HG03280 (cell line): ENCODE measurements at regions not wholly inside any gene's neighbourhood (a gene's known extent, or its start where the extent isn't known, plus 50 kb on each side); places are given as distances from the start of the nearest gene placed in this dataset.
A peak's percentile ranks its signal among the peaks of the same experiment; 100 is the strongest.

Experiments used
- ATAC-seq: cut with Tn5 transposase; IDR thresholded peaks from one replicate; pipeline ENCODE4 v1.9.1; 2021; ENCODE audit warnings: mild to moderate bottlenecking, moderate library complexity; ENCODE audit not compliant: unreplicated experiment

DNA sequence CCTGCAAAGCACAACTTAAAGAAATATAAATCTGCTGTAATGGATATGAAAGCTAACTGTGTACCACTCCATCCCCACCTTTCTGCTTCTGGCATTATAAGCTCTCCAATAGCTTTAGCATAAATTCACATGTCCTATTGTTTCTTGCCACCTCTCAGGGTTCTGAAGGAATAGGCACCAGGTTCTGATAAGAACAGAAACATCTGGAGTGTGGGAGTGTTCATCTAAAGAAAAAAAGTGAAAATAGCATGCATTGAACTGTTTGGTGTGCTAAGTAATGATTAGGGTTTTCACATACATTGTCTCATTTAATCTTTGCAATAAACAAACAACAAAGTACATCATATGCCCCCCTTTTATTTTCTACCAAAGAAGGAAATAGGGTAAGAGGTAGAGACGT lies 72.3 kb downstream of the FAM76B start:
- ATAC-seq: no peak

DNA sequence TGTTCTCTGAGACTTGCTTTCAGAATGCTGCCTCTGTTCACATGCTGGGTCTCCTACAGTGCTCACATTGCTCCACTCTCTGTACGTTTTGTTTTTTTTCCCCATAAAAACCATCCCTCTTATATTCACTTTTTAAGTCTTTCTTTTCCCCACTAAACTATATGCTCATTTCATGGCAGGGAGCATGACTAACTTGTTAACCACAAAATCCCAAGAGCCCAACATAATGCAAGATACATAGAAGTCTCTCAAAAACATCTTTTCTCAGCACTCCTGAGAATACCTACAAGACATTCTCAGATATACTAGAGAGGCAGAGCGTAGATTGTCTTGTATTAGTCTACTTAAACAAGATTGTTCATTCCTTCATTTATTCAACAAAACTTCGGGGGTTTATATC lies 73.3 kb downstream of the FAM76B start:
- ATAC-seq: no peak

DNA sequence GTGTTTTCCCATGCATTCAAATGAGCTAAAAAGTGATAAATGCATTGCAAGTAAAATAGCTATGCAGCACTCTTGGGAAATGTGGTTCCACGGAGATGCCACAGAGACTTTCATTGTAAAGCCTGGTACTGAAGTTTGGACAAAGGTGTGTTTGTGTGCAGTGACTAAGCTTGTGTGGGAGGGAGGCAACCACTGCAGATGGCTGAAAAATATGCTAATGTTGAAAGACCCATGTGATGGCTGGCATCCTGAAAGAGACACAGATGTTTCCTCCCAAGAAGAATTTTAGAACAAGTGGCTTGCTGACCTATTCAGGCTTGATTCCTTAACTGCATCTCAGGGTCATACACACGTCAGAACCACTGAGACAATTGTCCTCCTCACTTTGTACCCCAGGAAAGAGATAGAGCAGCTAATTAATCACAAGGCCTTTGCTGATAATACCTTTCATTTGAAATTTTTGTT lies 73.8 kb downstream of the FAM76B start:
- ATAC-seq: peak; percentile 77

DNA sequence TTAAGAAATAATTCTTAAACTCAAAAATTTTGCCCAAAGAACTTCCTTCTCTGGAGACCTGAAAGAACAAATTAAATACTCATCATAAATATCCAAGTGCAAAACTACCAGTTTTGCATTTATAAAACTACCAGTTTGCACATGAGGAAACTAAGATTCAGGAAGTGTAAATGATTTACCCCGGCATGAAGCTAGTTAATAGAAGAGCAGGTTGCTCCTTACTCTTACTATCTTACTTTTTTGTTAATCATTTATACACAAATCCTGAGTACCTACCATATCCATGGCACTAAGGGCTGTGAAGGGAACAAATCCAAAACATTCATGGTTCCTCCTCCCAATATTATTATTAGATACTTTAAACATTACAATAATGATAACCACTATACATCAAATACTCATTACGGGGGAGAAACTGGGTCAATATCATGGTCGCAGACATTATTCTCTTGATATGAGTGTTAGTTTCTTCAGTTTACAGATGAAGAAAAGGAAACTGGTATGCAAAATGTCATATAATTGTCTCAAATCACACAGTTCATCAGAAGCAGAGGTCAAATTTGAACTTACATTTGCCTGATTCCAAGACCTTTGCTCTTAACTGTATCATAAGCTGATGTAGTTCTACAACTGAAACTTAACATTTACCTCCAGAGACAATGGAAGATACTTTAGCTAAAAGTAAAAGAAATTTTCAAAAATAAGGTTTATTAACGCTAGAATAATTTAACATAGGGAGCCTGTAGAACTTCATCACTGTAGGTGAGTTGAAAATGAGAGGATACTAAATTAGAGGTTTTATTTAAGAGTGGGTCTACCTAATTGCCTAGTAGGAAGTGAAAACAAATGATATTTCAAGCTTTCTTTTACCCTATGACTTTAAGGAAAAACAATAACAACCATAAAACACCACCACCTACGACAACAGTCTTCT lies 74.5 kb downstream of the FAM76B start:
- ATAC-seq: no peak

DNA sequence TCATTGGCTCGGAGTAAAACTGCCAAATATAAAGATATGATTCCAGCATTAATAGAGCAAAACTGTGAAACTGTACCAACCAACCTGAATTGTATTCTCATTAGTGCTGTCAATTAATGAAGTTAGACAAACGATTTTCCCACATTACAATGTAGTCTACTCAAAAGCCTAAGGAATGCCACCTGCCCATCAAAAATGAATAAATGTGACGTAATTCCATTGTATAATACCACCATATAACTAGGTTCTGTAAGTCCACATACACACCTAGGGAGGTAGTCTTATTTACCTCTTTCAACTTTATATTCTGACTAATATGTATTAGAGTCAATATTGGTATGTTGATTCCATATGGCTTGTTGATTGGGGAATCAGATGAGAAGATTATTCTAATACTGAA lies 76.2 kb downstream of the FAM76B start:
- no peak for ATAC-seq

DNA sequence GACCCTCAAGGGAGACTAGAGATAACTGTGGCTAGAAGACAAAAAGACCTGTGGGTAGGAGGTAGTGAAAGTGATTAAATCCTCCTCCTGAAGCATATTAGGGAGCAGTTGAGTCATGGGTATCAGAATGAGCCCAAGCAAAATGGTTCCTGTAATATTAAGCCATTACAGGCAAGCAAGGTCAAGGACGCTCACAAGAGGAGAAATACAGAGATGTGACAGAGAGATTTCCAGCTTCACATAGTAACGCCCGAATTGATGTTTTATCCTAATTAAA lies 77.7 kb downstream of the FAM76B start:
- ATAC-seq: peak; percentile 7

DNA sequence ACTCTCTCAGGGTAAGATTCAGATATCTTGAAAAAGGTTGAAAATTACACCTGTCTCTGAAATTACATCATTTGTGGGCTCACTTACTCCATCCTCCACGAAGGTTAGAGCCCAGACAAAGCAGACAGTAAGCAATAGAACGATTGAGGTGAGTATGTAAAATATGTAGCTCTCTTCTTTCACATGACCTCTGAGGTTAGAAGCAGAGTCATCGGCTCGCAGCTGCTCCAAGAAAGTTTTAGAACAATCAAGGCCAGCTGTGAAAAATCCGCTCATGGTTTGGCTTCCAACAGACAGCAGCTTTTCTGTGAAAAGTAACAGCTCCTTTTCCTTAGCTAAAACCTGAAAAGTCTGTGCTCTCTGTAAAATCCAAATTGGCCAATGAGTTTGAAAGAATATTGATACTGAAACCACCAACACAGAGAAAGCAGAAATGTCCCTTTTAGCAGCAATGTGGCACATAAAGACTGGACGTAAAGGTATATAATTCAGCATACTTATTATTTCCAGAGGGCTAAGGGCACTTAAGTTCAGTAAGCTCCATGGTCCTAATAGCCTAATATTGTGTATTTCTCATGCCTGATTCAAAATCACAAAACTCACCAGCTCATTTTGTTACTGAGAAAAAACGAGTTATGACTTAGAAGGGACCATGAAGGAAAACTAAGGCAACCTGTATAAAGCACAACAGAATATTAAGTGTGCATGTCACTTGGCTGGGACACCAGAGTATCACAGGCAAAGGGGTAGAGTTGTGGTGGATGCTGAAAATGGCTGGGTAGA lies 78.2 kb downstream of the FAM76B start:
- ATAC-seq: peak; percentile 52

DNA sequence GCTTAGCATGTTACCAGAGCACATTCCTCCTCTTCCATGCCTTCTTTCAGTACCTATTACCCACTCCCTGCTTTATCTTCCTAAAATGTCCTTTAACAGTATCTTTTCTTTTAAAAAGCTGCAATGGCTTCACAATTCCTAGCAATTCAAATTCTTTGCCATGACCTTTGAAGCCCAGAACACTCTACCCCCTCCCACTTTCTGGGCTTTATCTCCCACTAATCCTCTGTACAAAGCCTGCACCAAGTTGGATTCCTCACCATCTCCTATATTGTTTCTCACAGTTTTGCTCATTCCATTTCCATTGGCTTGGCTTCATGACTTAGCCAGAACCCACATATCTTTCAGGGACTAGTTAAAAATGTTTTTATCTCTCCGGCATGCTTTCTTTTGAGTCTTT lies 80.9 kb downstream of the FAM76B start:
- ATAC-seq: no peak

DNA sequence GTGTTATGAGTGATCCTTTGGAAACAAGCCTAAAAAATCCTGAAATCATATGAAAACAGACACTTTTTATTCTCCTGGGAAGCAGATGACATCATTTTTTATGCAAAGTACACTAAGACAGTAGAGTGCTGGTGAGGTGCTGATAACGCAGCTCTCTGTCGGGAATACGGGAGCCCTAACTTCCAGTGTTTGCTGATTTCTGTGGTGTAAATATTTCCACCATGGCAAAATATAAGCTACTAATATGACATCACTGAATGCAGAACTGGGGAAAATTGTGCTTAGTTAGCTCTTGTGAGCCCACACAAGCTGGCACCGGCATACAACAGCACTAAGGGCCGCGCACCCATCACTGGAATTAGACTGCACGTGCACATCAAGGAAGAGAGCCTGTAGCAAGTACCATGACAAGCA lies 82.6 kb downstream of the FAM76B start:
- ATAC-seq: no peak

DNA sequence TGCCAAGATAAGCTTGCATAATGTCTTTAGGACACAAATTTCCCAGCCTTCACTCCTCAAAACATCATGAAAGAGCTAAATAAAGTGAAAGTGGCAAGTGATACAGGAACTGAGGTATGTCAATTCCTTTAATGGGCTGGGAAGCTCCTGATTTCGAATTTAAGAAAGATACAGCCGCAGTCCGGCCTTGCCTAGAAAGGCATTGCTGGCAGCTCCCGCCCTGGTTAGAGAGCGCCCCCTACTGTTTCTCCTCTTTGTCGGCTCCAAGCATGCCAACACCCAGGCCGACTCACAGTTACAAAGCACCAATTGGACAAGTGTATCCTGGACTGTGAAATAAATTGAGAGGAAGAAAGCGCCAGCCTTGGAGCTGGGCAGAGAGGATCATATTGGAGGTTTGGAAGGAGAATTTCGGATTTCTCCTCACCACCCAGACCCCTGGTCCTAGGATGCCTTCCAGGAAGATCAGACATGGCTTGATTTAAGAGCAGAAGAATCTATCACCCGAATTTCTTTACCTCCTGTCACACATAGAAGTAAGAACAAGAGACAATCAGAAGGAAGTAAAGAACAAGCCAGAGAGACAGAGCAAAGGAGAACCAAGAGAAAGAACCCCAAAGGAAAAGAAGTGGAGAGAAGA lies 84.0 kb downstream of the FAM76B start:
- peak; percentile 74 for ATAC-seq

DNA sequence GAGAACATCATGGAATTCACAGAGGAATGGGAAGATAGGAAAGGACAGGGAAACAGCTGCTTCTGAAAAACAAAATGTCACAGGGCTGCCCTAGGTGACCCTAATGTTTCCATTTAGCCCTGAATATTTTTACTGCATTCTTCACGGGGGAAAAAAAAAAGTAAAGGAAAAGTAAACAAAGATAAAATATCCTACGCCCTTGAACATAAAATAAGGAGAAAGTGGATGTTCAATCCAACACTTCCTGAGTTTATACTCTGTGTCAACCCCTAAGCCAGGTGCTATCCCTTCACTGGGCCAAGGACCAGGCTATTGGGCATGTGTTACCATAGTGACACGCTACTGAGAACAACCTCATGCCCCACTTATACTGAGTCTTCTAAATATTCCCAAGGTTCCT lies 84.7 kb downstream of the FAM76B start:
- ATAC-seq: no peak

DNA sequence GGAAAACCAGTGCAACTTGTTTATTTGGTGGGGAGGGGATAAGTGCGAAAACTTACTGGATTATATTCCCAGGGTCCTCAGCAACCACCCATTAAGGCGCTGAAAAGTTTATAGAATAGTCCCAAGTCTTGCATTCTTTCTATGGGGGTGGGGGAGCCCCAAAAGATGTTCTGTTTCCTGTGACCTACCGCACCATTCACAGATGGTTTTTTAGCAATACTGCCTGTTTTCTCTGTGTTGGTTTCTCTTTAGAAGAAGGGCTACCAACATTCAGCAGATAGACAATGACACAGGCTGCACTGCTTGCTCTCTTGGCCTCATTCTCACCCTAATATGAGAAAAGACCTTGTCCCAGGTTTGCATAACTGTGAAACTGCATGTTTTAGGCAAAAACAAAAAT lies 86.5 kb downstream of the FAM76B start:
- ATAC-seq: peak; percentile 54

DNA sequence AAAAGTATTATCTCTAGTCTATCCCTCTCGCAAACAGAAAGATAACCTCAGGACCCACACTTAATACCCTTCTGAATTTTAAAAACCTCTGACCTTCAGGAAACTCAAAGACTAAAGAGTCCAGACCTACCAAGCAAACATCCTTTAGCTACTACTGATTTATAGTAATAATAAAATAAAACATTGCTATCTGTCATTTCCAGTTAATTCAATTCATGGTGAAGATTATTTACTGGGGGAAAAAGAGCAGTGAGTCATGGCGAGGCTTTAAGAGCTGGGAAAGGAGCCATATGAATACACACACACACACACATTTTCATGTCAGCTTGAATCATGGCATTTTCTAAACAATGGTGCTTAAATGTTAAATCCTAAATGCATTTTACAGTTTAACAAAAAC lies 87.1 kb downstream of the FAM76B start:
- ATAC-seq: no peak

DNA sequence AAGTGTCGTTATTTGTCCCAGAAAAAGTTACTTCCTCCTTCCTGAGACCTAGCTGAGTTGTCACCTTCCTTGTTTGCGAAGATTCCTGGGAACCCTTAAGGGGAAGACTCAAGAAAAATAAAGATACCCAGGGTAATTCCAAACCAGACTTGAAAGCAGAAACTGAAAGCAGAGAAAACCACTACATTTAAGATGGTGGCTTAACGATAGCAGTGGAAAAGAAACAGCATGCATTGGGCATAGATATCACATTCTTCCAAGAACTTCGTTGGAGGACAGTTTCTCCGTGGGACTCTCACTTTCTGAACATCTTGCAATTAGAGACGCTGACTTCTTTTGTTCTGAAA lies 89.1 kb downstream of the FAM76B start:
- ATAC-seq: peak; percentile 39

DNA sequence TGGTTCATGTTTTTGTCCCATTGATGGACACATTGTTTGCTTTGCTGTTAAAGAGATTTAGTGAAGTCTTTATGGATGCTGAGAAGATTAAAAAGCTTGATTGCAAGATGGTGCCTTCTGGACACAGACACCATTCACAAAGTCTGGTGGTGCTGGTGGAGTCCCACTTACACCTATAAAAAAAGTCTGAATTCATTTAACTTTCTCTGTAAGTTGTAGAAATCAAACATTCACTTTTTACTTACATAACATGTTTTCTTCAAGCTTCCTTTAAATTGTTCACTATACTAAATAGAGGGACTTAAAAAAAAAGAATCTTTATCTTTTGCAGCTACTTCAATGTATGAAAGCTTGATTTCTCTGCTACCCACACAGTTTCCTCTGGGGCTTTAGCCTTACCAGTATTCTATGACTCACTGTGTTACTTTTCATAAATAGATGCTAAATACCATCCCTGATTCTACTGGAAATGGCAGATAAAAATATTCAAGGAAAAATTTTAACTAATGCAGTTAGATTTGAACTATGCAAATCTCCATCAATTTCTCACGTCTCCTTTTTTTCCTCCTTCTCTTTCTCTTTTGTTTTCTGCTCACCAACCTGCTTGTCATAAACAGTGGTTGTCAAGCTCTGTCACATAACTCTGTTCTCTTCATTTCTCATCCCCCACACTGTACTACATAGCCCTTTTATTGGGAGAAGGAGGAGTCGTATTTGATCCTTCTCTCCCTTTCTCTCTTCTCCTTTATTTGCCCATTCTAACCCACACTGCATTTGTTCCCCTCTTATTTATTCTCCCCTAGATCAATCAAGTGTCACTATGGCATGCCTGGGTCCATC lies 89.7 kb downstream of the FAM76B start:
- peak; percentile 53 for ATAC-seq

DNA sequence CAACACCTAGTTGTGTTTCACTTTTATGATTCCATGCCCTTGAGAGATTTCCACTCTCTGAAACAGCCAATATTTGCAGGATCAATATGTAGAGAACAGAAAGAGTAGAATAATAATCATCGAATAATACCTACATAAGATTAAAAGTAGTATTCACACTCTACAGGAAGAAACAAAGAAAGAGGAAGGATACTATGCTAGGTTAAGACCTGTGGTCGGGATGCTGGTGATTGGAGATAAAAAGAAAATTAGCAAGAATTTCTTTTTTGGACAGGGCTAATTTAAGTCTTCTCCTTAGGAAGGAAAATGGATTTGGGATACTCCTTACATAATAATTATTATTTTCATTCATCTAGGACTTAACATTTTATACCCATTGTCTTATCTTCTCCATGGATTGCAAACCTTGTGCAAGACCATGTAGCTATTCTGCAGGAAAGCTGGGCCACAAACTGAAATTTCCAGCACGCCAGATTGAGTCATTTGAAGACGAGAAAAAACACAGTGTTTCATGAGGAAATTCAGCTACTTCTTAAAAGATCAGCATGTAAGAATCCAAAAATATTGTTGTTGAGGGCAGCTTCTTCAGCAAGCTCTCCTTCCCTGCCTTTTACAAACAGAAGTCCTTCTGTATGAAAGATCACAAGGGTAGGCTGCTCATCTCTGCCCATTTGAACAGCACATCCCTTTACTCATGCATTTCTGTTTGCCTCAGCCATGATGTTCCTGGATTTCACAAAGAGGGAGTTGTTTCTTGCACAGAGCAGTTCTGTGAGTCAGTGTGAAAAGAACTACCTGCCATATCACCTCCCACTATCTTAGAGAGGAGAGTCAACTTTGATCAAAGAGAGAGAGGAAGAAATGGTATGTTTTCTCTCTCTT lies 90.7 kb downstream of the FAM76B start:
- ATAC-seq: no peak

DNA sequence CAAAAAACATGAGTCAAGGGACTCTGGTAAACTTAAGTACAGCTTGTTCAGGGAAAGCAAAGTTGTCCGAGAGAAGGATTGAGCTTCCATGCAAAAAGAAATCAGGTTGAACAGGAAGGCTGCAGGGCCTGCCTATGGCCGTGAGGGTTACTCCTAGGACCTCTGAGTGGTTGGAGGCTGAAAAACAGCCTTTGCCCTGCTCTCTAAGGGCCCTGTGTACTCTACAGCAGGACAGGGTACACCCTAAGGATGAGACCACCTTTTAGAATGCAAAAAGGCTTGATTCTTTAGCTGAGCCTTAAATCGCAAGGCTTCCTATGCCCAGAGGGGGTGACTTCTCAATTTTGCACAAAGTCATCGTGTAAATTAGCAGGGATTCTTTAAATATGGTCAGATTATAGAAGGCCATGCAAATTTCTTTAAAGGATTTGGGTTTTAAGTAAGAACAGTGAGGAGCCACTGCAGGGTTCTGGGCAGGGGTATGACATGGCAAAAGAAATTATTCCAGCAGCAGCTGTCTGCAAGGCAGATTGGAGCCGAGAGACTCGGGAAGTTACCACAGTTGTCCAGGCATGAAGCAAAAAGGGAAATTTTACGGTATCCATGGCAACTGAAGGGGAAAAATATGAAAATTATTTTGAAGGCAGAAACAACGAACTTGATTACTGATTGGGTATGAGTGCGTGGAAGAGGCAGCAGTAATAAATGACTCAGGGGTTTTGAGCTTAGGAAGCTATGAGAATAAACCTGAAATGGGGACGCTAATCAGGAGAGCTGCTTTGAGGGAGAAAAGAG lies 91.8 kb downstream of the FAM76B start:
- ATAC-seq: no peak

DNA sequence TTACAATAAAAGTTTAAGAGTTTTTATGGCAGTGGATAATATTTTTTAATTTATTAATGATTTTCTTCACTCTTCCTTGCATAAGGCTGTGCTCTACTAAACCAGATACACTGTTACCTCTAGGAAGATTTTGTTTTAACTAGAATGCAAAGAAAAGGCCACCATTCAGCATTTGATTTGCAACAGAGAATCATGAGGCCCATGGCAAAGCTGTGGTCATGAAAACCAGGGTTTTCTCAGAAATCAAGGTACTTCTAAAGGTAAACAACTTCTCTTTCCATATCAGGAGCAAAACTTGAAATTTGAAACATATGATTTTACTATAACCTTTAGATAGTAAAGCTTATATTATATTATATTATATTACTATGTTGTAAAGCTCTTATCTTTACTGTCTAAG lies 94.4 kb downstream of the FAM76B start:
- ATAC-seq: no peak

DNA sequence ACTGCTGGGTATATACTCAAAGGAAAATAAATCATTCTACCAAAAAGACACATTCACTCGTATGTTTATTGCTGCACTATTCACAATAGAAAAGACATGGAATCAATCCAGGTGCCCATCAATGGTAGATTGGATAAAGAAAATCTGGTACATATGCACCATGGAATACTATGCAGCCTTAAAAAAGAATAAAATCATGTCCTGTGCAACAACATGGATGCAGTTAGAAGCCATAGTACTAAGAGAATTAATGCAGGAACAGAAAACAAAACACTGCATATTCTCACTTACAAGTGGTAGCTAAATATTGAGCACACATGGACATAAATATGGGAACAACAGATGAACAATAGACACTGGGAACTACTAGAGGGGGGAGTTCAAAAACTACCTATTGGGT lies 96.3 kb downstream of the FAM76B start:
- ATAC-seq: no peak
